HG03558 (cell line): ENCODE measurements at regions not wholly inside any gene's neighbourhood (a gene's known extent, or its start where the extent isn't known, plus 50 kb on each side); places are given as distances from the start of the nearest gene placed in this dataset.

Experiments
- ATAC-seq: cut with Tn5 transposase; IDR thresholded peaks from one replicate; pipeline ENCODE4 v1.9.1; 2021; ENCODE audit warnings: moderate number of reproducible peaks; ENCODE audit not compliant: unreplicated experiment; ENCODE audit errors: extremely low read depth

DNA sequence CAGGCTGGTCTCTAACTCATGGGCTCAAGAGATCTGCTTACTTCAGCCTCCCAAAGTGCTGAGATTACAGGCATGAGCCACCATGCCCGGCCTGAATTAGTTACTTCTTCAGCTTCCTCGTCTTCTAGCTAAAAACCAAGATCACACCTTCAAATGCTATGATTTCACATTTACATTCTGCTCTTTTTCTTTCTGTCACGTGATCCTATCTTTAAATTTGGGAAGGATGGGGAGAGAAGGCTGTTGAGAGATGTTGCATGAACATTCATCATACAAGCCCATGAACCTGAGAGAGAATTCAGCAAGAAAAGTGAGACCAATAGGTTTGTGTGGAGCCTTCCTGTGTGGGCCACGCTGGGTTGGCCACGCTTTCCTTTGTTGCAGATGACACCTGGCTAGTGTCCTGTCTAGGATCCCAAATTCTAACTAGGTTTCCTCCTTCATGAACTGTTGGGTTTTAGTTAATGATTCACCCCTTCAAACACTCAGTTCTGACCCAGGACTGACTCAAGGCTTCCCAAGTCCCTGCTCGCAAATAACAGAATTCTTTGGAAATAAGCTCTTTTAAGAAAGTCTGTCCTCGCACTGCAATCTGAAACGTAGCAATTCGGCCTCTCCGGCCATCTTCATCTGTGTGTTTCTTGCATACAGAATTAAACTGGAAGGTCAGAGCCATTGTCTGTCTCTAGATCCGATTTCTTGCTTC is 57.3 kb upstream of the CREB1 start:
- no peak for ATAC-seq

DNA sequence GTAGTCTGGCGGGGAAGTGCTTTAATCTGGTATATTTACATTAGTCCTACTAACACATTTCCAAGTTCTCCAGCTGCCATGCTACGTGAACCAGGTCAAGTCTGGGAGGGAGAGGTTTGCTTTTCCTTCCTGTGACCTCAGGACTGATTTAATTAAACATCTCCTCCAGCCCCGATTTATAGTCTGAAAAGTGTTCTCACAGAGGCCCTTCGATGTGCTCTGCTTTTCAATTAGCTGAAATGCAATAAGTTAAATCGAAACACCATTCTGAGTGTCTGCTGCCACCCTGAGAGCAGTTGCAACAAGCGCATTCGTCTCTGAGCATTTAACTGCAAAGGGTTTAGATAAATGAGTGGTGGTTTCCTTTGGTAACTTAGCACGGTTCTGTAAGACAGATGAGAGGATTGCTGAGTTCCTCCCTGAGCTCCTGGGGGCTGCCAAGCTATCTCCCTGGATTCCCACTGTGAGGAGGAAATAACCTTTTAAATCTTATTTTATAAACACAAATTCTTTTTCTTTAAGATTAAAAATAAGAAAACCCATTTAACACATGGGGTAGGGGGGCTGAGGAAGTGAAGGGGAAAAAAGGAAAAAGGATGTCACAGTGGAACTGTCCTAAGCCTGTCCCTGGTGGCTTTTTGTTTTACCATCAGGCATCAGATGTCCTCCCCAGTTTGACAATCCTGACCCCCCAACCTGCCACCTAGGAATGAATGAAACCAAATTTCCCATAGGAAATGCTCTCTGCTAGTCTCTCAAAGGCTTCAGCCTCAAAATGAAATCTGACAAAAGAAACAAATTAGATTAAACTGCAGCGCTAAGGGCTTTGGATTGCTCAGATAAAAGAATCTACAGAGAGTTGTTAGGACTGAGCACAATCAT is 56.5 kb upstream of the CREB1 start:
- ATAC-seq = no peak

DNA sequence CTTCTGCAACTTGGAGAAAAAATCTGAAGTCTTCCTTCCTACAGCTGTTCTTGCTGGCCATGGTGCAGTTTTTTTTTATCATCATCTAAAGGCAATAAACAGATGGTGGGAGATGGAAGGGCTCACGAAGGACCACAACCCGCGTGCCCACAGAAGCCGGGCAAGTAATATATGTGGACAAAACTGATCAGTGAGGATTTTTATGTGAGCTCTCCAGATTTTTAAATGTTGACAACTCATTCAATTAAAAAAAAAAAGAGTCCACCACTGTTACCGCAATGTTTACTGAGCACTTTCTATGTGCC is 55.9 kb upstream of the CREB1 start:
- ATAC-seq = no peak

DNA sequence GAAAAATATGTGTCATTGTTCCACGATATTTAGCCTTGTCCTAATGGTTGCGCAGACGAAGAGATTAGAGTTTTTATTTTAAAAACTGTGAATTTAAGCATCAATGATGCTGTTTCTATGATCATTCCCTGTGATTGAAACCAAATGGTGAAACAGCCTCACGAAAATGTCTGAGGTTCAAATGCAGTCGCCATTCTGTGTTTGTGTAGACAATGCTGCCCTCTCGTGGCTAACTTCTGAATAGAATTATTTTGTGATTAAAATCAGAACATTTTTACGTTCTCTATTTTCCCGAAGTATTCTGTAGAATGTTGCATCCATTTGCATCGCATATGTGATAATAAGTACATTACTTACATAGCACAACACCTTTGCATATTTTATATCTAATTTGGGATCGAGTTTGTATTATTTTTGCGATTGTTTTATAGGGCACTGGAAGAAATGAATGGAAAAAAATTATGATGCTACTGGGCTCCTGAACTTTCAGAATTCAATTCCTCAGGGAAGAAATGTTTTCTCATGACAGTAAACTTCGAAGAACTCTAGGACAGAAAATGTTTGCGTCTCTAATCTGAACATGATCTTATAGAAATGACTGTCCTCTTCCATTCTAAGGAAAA is 54.8 kb upstream of the CREB1 start:
- ATAC-seq = no peak

DNA sequence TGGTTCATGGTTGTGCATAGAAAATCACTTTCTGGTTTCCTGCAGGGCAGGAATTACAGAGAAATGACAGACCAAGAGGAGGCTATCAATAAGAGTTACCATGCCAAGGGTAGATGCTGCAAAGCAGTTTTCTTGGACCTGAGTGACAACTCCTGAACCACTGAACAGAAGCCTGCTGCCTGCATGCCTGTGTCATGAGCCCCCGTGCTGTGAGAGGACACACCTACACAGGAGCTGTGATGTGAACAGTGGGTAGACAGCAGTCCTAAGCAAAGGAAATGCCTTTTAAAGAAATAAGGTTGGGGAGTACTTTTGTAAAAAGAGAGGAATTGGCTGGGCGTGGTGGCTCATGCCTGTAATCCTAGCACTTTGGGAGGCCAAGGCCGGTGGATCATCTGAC is 54.2 kb upstream of the CREB1 start:
- ATAC-seq = no peak

DNA sequence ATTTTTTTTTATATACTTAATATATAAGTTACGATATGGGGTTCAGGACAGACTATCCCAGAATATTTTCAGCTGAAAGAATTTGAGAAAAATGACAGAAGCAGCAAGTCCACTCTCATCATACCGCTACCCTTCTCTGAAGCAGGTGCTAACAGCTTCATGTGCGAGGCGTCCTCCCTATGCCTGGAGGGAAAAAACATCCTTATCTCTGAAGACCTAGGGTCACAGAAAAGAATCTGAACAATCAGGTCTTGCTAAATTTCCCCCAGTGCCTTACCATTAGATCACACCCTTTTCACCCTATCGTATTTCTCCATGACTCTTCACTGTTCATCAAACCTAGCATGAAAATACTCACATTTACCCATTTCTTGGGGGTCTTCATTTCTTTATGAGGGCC is 51.9 kb upstream of the CREB1 start:
- no peak for ATAC-seq

DNA sequence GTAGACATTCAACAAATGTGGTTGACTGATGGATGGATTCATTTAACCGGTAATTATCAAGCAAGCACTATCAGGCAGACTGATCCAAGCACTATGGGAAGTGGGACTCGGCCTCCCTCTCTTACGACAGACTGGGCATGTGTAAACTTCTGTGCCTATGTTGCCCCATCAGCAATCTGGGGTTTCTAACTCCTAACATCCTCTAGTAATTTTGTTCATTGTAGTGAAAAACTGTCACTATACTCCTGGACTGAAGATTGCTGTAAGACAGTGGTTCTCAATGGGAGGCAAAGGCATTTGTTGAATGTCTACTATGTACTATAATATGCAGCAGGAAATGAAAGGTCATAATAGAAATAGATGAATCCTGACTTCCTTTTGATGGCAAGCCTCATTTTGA is 51.2 kb upstream of the CREB1 start:
- no peak for ATAC-seq

DNA sequence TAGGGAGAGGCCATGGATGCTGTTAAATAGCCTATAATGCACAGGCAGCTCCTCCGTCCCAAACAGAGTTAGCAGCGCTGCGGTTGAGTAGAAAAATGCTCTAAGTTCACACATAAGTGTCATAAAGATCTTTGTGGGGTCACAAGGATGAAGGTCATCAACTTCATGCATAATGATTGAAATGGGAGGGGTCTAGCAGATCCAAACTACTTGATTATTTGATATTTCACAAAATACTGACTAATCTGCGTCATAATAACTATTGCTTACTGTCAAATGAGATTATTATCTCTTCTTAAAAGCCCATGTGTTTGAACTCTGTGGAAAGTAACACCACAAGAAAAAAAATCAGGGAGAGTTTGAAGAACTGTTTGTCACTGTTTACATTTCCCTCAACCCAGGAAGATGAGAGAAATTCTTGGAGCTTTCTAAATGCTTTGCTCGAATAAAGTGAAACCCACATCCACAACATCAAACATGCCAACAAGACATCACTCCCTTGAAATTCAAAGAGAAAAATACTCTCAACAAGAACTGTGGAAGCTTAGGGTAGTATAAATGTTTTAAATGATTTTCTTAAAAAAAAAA is 50.5 kb upstream of the CREB1 start:
- ATAC-seq = no peak
